ENCODE measurements at regions not wholly inside any gene's neighbourhood (a gene's known extent, or its start where the extent isn't known, plus 50 kb on each side); places are given as distances from the start of the nearest gene placed in this dataset.

DNA sequence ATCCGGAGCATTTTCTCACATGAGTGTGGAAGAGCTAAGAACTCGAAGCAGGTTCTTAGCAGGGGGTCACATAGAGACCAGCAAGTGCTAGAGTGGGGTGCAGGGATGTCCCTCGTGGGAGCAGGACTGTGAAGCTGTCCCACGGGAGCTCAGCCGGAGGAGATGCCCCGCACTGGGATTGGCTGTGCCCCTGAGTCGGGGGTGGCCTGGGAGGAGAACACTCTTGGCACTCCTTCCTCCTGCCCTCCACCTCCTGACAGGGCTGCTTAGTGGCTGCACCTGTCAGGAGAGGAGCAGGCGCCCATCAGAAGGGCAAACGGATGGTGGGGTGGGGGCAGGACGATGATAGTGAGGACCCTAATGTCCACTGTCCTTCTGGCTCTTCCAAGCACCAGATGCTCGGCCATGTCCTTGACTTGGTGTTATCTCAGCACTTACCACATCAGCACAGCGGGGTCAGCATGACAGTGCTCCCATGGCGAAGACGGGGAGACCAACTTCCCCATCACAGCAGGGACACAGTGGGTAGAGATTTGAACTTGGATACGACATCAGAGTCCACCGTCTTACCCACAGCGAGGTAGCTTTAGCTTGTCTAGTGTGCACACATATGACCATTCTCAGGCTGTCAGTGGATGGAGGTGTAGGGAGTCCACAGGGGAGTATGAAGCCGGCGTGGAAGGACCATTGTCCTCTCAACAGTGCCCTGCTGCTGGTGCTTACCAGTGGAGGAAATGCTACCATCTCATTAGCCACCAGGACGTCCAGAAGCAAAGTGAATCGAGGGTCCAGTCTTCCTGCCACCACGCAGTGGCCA is 142.5 kb upstream of the SHH start:
- TF ChIP-seq CTCF (IDR thresholded peaks at IDR 0.05) (no peak), POLR2AphosphoS5 (IDR thresholded peaks at IDR 0.05) (no peak)

Measured in breast epithelium (tissue), 3 donors.